Panc1 (cell line): ENCODE measurements at regions not wholly inside any gene's neighbourhood (a gene's known extent, or its start where the extent isn't known, plus 50 kb on each side); places are given as distances from the start of the nearest gene placed in this dataset.

Source experiments
- ATAC-seq: fragments of 200-7000 bp; cut with Tn5 transposase; 2 replicates; pipeline ENCODE4 v1.9.1; 2020; ENCODE audit warnings: mild to moderate bottlenecking, moderate library complexity
- BruUV-seq: library from RNA; stranded (reverse); fragments of 400-500 nt; replicated peaks from 2 replicates; lab custom pipeline; 2021; lab: Mats Ljungman, UMichigan
- CTCF ChIA-PET: fragments of 300-600 bp; sonication (Branson Sonifier 250); formaldehyde crosslinking; loops from one replicate; lab custom pipeline; 2022; ENCODE audit warnings: antibody characterized with exemption; lab: Charles Lee
- POLR2A ChIA-PET: fragments of 300-600 bp; sonication (Branson Sonifier 250); formaldehyde crosslinking; loops from one replicate; lab custom pipeline; 2022; ENCODE audit warnings: antibody characterized with exemption; lab: Charles Lee
- DNase-seq: peaks from one replicate; pipeline ENCODE4 v3.0.0-alpha.2; 2010; ENCODE audit warnings: low read depth, low spot score
- H3K27ac ChIP-seq: 2 replicates; pipeline ENCODE4 v1.5.1; 2011; ENCODE audit warnings: mild to moderate bottlenecking, low read length, inconsistent platforms
- H3K27me3 ChIP-seq: fragments of 200-500 bp; sonication (Bioruptor generic); 2 replicates; pipeline ENCODE4 v1.6.0; 2014; ENCODE audit warnings: low read length, inconsistent platforms; ENCODE audit not compliant: control insufficient read depth, insufficient read depth
- H3K36me3 ChIP-seq: fragments of 200-500 bp; sonication (Bioruptor generic); 2 replicates; pipeline ENCODE4 v1.5.1; 2014; ENCODE audit warnings: inconsistent platforms, mild to moderate bottlenecking, low read length, moderate library complexity; ENCODE audit not compliant: control insufficient read depth, insufficient read depth
- H3K4me1 ChIP-seq: 2 replicates; pipeline ENCODE4 v1.5.1; 2011; ENCODE audit warnings: inconsistent platforms, mild to moderate bottlenecking, low read length, moderate library complexity; ENCODE audit not compliant: control insufficient read depth, insufficient read depth
- H3K4me3 ChIP-seq, 2 experiments: 2 replicates each; pipeline ENCODE4 v1.5.1; 2011 to 2012; ENCODE audit warnings: low read depth in 2 of 2, low read length in 2 of 2, mild to moderate bottlenecking in 2 of 2, inconsistent platforms in 1 of 2, moderate library complexity in 1 of 2
- H3K9me3 ChIP-seq: fragments of 200-500 bp; sonication (Bioruptor generic); 2 replicates; pipeline ENCODE4 v1.5.1; 2014; ENCODE audit warnings: low read depth, mild to moderate bottlenecking, inconsistent platforms, low read length, moderate library complexity; ENCODE audit not compliant: control insufficient read depth, insufficient read depth
- CTCF ChIP-seq: fragments of 450-650 bp; IDR thresholded peaks from 2 replicates; pipeline ENCODE4 v1.5.1; 2017; ENCODE audit warnings: mild to moderate bottlenecking
- POLR2AphosphoS5 ChIP-seq: IDR thresholded peaks from 2 replicates; pipeline ENCODE4 v1.6.1; 2012; ENCODE audit warnings: mild to moderate bottlenecking, low read depth, low read length, moderate library complexity
- SIN3A ChIP-seq: IDR thresholded peaks from 2 replicates; pipeline ENCODE4 v1.6.1; 2012; ENCODE audit warnings: low read depth, mild to moderate bottlenecking, low read length, moderate library complexity, borderline replicate concordance; ENCODE audit not compliant: insufficient read depth
- TCF7L2 ChIP-seq: IDR thresholded peaks from 2 replicates; pipeline ENCODE4 v1.6.1; 2011; ENCODE audit warnings: mild to moderate bottlenecking, low read depth, low read length, inconsistent platforms
- in situ Hi-C: cut with HindIII; loops from 2 replicates; pipeline ENCODE4 v1.10.0; 2016; ENCODE audit warnings: low sequenced_read_pairs, low pct_unique_long_range_greater_than_20kb
- intact Hi-C: fragments of 100-400 bp; cut with micrococcal nuclease; formaldehyde crosslinking; loops from one replicate; pipeline ENCODE4 v1.10.0; 2022; ENCODE audit not compliant: unreplicated experiment
- TF ChIP-seq, protein P1 (sequence below), 2 experiments: IDR thresholded peaks; 2 replicates each; pipeline ENCODE4 v1.6.1; 2011 to 2012; ENCODE audit warnings: low read depth in 2 of 2, control low read depth in 1 of 2, low read length in 1 of 2, mild to moderate bottlenecking in 1 of 2, moderate library complexity in 1 of 2; ENCODE audit not compliant: insufficient read depth in 1 of 2

DNA sequence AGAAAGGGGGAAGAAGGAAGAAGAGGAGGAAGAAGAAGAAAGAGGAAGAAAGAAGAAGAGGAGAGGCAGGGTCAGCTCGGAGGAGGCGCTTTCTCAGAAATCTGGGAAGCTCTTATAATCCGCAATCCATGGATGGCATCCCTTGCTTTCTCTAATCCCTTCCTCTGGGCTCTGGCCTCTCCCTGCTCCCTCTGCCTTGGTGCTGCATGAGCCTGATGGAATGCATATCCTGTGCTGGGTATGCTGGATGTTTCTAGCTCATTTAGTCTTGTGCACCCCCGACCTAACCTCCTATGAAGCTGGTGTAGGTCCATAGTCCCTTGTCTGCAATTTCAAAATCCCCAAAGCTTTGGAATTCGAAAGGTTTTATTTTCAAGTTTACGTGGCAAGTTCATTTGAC lies 94.2 kb upstream of the MYL2 start:
- no TSS peak for BruUV-seq
- no peaks in the 10 kb centered on the region for H3K4me1 ChIP-seq
- H3K9me3 ChIP-seq: no peaks in the 10 kb centered on the region
- intact Hi-C loops: no loop called here
- CTCF ChIA-PET: interaction anchor here (0.7 kb wide), 1 partner anchor 216 kb away, joined by 3 read pairs; no protein-coding TSS in a partner anchor
- DNase-seq (no peak), ATAC-seq (no peak)
- no peaks in the 10 kb centered on the region for H3K36me3 ChIP-seq
- POLR2A ChIA-PET: interaction anchor here (0.6 kb wide), 1 partner anchor 68 kb away, joined by 4 read pairs; no protein-coding TSS in a partner anchor
- in situ Hi-C loops: no loop called here
- TF ChIP-seq, protein P1, sequence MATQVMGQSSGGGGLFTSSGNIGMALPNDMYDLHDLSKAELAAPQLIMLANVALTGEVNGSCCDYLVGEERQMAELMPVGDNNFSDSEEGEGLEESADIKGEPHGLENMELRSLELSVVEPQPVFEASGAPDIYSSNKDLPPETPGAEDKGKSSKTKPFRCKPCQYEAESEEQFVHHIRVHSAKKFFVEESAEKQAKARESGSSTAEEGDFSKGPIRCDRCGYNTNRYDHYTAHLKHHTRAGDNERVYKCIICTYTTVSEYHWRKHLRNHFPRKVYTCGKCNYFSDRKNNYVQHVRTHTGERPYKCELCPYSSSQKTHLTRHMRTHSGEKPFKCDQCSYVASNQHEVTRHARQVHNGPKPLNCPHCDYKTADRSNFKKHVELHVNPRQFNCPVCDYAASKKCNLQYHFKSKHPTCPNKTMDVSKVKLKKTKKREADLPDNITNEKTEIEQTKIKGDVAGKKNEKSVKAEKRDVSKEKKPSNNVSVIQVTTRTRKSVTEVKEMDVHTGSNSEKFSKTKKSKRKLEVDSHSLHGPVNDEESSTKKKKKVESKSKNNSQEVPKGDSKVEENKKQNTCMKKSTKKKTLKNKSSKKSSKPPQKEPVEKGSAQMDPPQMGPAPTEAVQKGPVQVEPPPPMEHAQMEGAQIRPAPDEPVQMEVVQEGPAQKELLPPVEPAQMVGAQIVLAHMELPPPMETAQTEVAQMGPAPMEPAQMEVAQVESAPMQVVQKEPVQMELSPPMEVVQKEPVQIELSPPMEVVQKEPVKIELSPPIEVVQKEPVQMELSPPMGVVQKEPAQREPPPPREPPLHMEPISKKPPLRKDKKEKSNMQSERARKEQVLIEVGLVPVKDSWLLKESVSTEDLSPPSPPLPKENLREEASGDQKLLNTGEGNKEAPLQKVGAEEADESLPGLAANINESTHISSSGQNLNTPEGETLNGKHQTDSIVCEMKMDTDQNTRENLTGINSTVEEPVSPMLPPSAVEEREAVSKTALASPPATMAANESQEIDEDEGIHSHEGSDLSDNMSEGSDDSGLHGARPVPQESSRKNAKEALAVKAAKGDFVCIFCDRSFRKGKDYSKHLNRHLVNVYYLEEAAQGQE (IDR thresholded peaks at IDR 0.05; ENCODE audit: insufficient read depth in 1 of 2, low read depth in 2 of 2, low read length in 1 of 2): no peak
- TF ChIP-seq POLR2AphosphoS5 (no peak), CTCF (no peak), TCF7L2 (no peak), SIN3A (no peak)
- H3K27me3 ChIP-seq: peaks cover 27% of the 10 kb centered on the region
- no peak overlapping the region for H3K4me3 ChIP-seq
- H3K27ac ChIP-seq: no peak overlapping the region

DNA sequence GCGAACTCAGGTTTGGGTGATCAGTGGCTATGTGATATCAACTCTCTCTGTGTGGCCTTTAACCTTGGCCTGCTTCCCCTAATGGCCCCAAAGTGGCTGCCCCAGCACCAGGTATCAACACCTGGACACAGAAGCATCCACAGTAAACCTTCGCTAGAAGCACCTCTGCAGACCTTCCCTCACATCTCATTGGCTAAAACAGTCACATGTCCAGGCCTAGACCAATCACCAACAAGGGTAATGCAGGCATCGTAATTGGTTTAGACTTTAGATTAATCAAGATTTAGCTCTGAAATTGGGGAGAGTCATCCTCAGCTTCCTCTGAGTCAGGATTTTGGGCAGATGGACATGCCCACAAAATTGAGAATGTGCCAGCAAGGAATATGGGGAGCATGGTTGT lies 92.5 kb upstream of the MYL2 start:
- ATAC-seq (no peak), DNase-seq (no peak)
- intact Hi-C loops: no loop called here
- Histone ChIP-seq H3K4me3 (no peak overlapping the region), H3K27me3 (peaks cover 24% of the 10 kb centered on the region), H3K27ac (no peak overlapping the region), H3K36me3 (no peaks in the 10 kb centered on the region), H3K9me3 (no peaks in the 10 kb centered on the region), H3K4me1 (no peaks in the 10 kb centered on the region)
- ChIA-PET POLR2A (no interaction called here), CTCF (no interaction called here)
- no TSS peak for BruUV-seq
- in situ Hi-C loops: no loop called here
- TF ChIP-seq POLR2AphosphoS5 (no peak), SIN3A (no peak), CTCF (no peak), TCF7L2 (no peak)
- TF ChIP-seq, protein P1 (IDR thresholded peaks at IDR 0.05; ENCODE audit: insufficient read depth in 1 of 2, low read depth in 2 of 2, low read length in 1 of 2): no peak
